8988T (cell line): ENCODE measurements at regions not wholly inside any gene's neighbourhood (a gene's known extent, or its start where the extent isn't known, plus 50 kb on each side); places are given as distances from the start of the nearest gene placed in this dataset.

ENCODE experiments used
- DNase-seq: peaks from one replicate; pipeline ENCODE4 v3.0.0; 2011

- DNase-seq, result no peak
These were observed 54.0 kb upstream of the CCBE1 start for GRCh38 chr18:59751186-59751585.

- DNase-seq, result no peak
These were observed 51.6 kb upstream of the CCBE1 start for GRCh38 chr18:59748628-59749360.
